Duodenal mucosa (tissue), 2 donors: ENCODE measurements at regions not wholly inside any gene's neighbourhood (a gene's known extent, or its start where the extent isn't known, plus 50 kb on each side); places are given as distances from the start of the nearest gene placed in this dataset.

Experiments used
- H3K27ac ChIP-seq: one replicate; pipeline ENCODE4 v1.7.0; 2013; ENCODE audit warnings: low read depth, low read length
- H3K27me3 ChIP-seq, 2 donors: one replicate each; pipeline ENCODE4 v1.7.0; 2013; ENCODE audit warnings: low read length in 2 of 2, control low read depth in 1 of 2; ENCODE audit not compliant: insufficient read depth in 2 of 2, control insufficient read depth in 1 of 2
- H3K36me3 ChIP-seq, 2 donors: one replicate each; pipeline ENCODE4 v1.7.0; 2013; ENCODE audit warnings: low read length in 2 of 2, control low read depth in 1 of 2; ENCODE audit not compliant: insufficient read depth in 2 of 2, control insufficient read depth in 1 of 2
- H3K4me1 ChIP-seq, 2 donors: one replicate each; pipeline ENCODE4 v1.7.0; 2013; ENCODE audit warnings: low read length in 2 of 2, control low read depth in 1 of 2; ENCODE audit not compliant: insufficient read depth in 2 of 2, control insufficient read depth in 1 of 2
- H3K4me3 ChIP-seq, 2 donors: one replicate each; pipeline ENCODE4 v1.7.0; 2013; ENCODE audit warnings: low read length in 2 of 2, low read depth in 1 of 2
- H3K9ac ChIP-seq, 2 donors: one replicate each; pipeline ENCODE4 v1.7.0; 2013; ENCODE audit warnings: low read length in 2 of 2, low read depth in 1 of 2
- H3K9me3 ChIP-seq, 2 donors: one replicate each; pipeline ENCODE4 v1.7.0; 2013; ENCODE audit warnings: low read length in 2 of 2, control low read depth in 1 of 2; ENCODE audit not compliant: control insufficient read depth in 1 of 2

DNA sequence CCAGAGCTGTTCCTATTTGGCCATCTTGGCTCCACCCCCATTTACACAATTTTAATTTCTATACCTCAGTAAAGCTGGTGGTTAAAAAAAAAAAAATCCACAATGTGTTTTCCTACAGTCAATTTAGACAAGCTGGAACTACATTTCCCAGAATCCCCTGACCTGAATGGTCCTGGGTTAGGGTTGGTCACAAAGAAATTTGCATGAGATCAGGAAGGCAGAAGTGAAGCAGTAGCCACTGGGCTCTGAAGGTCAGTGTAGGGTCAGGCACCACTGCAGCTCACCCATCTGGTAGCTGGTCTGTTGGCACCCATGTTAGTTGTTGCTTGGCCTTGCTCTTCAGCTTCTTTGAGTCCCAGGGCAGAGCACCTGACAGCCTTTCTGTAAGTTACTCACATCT, 210.7 kb upstream of the API5 start:
- Histone ChIP-seq H3K9me3 (peaks cover 0 to 9% of the 10 kb centered on the region in 2 donors), H3K4me3 (no peak overlapping the region), H3K4me1 (no peaks in the 10 kb centered on the region), H3K27me3 (no peaks in the 10 kb centered on the region), H3K27ac (no peak overlapping the region), H3K36me3 (no peaks in the 10 kb centered on the region), H3K9ac (no peak overlapping the region)

DNA sequence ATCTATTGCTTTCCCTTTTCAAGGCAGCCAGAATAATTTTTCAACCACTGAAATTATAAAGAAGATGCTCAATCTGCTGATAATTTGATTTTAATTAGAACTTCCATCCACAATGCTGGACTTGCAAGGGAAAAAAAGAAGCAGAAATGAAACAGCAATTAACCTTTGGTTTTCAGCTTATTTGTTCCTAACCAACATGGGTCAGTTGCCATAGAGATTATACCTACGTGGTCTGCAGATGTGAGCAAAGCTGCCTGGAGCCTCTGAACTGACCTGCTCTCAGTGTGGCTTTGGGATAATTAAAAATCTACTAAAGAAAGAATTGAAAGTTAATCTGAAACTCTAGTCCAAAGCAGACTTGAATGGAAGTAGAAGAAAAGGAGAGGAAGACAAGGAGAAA, 195.7 kb upstream of the API5 start:
- H3K4me3 ChIP-seq: no peak overlapping the region
- H3K27ac ChIP-seq: no peak overlapping the region
- H3K4me1 ChIP-seq: no peaks in the 10 kb centered on the region
- H3K9ac ChIP-seq: no peak overlapping the region
- no peaks in the 10 kb centered on the region for H3K27me3 ChIP-seq
- H3K9me3 ChIP-seq: no peaks in the 10 kb centered on the region
- H3K36me3 ChIP-seq: no peaks in the 10 kb centered on the region

- H3K27me3 ChIP-seq: no peaks in the 10 kb centered on the region
- no peaks in the 10 kb centered on the region for H3K4me1 ChIP-seq
- no peaks in the 10 kb centered on the region for H3K9me3 ChIP-seq
- H3K9ac ChIP-seq: no peak overlapping the region
- no peak overlapping the region for H3K4me3 ChIP-seq
- H3K36me3 ChIP-seq: no peaks in the 10 kb centered on the region
- H3K27ac ChIP-seq: no peak overlapping the region
Measured at GRCh38 chr11:43119275-43119970, 192.4 kb upstream of the API5 start.

DNA sequence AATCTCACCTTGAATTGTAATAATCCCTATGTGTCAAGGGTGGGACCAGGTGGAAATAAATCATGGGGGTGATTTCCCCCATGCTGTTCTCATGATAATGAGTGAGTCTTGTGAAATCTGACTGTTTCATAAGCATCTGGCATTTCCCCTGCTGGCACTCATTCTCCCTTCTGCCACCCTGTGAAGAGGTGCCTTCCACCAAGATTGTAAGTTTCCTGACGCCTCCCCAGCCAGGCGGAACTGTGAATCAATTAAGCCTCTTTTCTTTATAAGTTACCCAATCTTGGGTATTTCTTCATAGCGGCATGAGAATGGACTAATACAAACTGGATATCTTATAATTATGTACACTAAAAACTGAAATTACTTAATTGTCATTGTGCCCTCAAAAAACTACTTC, 189.2 kb upstream of the API5 start:
- Histone ChIP-seq H3K4me3 (no peak overlapping the region), H3K36me3 (no peaks in the 10 kb centered on the region), H3K9ac (no peak overlapping the region), H3K4me1 (no peaks in the 10 kb centered on the region), H3K9me3 (no peaks in the 10 kb centered on the region), H3K27me3 (no peaks in the 10 kb centered on the region), H3K27ac (no peak overlapping the region)

DNA sequence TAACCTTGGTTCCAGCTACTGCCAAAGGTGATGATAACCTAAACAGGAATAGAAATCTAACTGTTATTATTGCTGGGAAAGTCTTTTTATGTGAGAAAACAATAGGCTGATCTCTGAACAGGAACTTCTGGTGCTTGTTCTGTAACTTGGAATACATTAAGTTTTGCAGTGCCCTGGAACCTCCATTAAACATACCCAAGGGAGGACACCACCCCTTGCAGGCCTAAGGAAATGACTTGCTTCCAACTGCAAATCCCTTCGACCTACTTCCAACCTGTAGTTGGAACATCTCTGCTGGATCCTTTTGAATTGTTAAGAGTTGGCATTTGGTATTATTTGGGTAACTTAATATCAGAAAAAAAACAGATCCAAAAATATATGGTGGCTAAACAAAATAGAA, 188.4 kb upstream of the API5 start:
- Histone ChIP-seq H3K27ac (no peak overlapping the region), H3K27me3 (no peaks in the 10 kb centered on the region)

GRCh38 chr11:43124272-43124935, 187.4 kb upstream of the API5 start:
- no peaks in the 10 kb centered on the region for H3K27me3 ChIP-seq
- H3K27ac ChIP-seq: no peak overlapping the region
- H3K36me3 ChIP-seq: no peaks in the 10 kb centered on the region
- no peaks in the 10 kb centered on the region for H3K4me1 ChIP-seq
- H3K9ac ChIP-seq: no peak overlapping the region
- H3K9me3 ChIP-seq: no peaks in the 10 kb centered on the region
- no peak overlapping the region for H3K4me3 ChIP-seq

More for the DNA sequence above, 188.4 kb upstream of the API5 start:
- no peaks in the 10 kb centered on the region for H3K36me3 ChIP-seq
- H3K9me3 ChIP-seq: no peaks in the 10 kb centered on the region
- no peak overlapping the region for H3K9ac ChIP-seq
- H3K4me3 ChIP-seq: no peak overlapping the region
- H3K4me1 ChIP-seq: no peaks in the 10 kb centered on the region

DNA sequence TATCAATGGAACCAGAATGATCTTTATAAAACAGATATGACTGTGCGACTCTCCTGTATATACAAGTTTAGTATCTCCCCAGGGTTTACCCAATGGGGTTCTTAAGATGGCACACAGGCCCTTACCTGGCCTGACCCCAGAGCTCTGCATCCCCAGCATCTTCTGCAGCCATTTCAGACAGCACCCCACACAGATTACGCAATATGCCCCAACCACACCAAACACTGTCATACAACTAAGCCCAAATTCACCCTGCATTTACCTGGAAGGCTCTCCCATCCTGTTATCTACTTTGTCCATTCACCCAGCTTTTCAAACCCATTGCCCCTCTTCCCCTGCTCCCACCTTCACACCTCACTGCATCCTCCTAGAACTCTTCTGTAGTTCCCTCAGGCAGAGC, 182.5 kb upstream of the API5 start:
- Histone ChIP-seq H3K9me3 (no peaks in the 10 kb centered on the region), H3K27me3 (no peaks in the 10 kb centered on the region), H3K9ac (no peak overlapping the region), H3K36me3 (no peaks in the 10 kb centered on the region), H3K27ac (no peak overlapping the region), H3K4me3 (no peak overlapping the region), H3K4me1 (no peaks in the 10 kb centered on the region)

DNA sequence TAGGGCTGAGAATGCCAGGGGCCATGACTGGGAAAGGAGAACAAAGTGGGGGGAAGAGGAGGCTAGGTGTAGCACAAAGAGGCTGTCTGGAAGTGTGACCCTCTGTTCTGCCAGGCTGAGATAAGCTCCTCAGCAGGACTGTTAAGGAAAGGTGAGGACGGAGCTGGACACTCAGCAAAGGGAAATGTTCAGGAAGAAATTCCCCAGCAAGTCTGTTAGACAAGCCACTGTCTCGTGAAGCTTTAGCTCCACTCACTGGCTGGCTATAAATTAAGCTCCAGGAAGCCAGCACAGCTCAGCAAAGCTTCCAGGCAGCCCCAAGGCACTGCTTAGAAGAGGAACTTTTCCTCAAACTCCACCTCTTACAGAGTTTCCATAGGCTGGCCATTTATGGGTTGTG, 181.2 kb upstream of the API5 start:
- no peaks in the 10 kb centered on the region for H3K36me3 ChIP-seq
- H3K4me3 ChIP-seq: no peak overlapping the region
- no peaks in the 10 kb centered on the region for H3K4me1 ChIP-seq
- no peak overlapping the region for H3K9ac ChIP-seq
- no peaks in the 10 kb centered on the region for H3K27me3 ChIP-seq
- no peak overlapping the region for H3K27ac ChIP-seq
- H3K9me3 ChIP-seq: no peaks in the 10 kb centered on the region

- no peaks in the 10 kb centered on the region for H3K4me1 ChIP-seq
- H3K4me3 ChIP-seq: no peak overlapping the region
- no peaks in the 10 kb centered on the region for H3K36me3 ChIP-seq
- no peaks in the 10 kb centered on the region for H3K9me3 ChIP-seq
- H3K27me3 ChIP-seq: no peaks in the 10 kb centered on the region
- no peak overlapping the region for H3K9ac ChIP-seq
- no peak overlapping the region for H3K27ac ChIP-seq
Measured at GRCh38 chr11:43135966-43136534, 175.7 kb upstream of the API5 start.

- Histone ChIP-seq H3K36me3 (no peaks in the 10 kb centered on the region), H3K9ac (no peak overlapping the region), H3K4me1 (no peaks in the 10 kb centered on the region), H3K27me3 (no peaks in the 10 kb centered on the region), H3K4me3 (no peak overlapping the region), H3K9me3 (no peaks in the 10 kb centered on the region), H3K27ac (no peak overlapping the region)
Measured at GRCh38 chr11:43138621-43139140, 173.1 kb upstream of the API5 start.
